ENCODE measurements at regions not wholly inside any gene's neighbourhood (a gene's known extent, or its start where the extent isn't known, plus 50 kb on each side); places are given as distances from the start of the nearest gene placed in this dataset.
A peak's percentile ranks its signal among the peaks of the same experiment; 100 is the strongest.

GRCh38 chr2:150417278-150417677 lies 70.2 kb downstream of the RND3 start:
- no peak for DNase-seq
- H3K4me3 Mint-ChIP-seq = no peak overlapping the region
- peaks cover 0 to 38% (median 9%) of the 10 kb centered on the region in 6 donors for H3K9me3 Mint-ChIP-seq
- no peaks in the 10 kb centered on the region for H3K27me3 Mint-ChIP-seq (ENCODE audit: low read depth in 3 of 3)
- H3K27ac Mint-ChIP-seq = no peak overlapping the region
- no peaks in the 10 kb centered on the region for H3K36me3 Mint-ChIP-seq
- no peaks in the 10 kb centered on the region for H3K4me1 Mint-ChIP-seq

DNA sequence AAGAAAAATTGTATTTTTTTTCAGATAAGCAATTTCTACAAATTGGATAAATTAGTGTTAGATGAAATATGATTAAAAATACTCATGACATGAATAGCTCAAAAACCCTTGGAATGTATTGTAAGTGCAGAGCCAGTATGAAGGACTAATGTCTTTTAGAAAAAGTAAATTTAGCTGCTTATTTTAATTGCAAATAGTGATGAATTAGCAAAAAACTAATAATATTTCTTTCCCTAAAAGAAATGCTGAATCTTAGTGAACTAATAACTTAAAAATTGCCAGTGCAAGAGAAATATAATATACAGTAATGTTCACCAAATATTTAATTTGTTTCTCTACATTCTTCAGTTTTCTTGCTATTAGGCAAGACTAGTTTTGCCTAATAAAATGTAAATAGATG lies 72.4 kb downstream of the RND3 start:
- DNase-seq = no peak
- peaks cover 3 to 32% (median 10%) of the 10 kb centered on the region in 6 donors for H3K9me3 Mint-ChIP-seq
- no peak overlapping the region for H3K4me3 Mint-ChIP-seq
- no peaks in the 10 kb centered on the region for H3K36me3 Mint-ChIP-seq
- no peak overlapping the region for H3K27ac Mint-ChIP-seq
- H3K4me1 Mint-ChIP-seq = no peaks in the 10 kb centered on the region
- H3K27me3 Mint-ChIP-seq (ENCODE audit: low read depth in 3 of 3) = peaks cover 0 to 3% (median 0%) of the 10 kb centered on the region in 3 donors

DNA sequence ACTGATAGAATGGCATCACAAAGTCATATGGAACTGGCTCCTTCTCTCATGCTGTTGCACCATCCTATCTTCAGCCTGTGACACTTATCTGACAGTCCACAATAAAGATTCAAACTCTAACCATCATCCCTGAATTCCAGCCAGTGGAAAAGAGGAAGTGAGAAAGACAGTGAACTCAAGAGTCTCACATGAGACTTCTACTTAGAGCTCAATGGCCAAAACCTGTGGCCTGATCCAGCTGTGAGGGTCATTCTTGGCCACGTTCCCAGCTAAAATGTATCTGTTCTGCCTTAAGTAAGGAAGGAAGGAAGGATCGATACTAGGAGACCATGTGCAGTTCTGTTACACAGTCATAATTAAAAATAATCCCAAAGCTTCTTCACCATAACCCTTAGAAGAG lies 73.6 kb downstream of the RND3 start:
- Mint-ChIP-seq H3K4me1 (no peaks in the 10 kb centered on the region), H3K27ac (no peak overlapping the region), H3K36me3 (no peaks in the 10 kb centered on the region), H3K4me3 (no peak overlapping the region), H3K27me3 (ENCODE audit: low read depth in 3 of 3) (peaks cover 0 to 3% (median 0%) of the 10 kb centered on the region in 3 donors), H3K9me3 (peaks cover 3 to 32% (median 10%) of the 10 kb centered on the region in 6 donors)
- no peak for DNase-seq

DNA sequence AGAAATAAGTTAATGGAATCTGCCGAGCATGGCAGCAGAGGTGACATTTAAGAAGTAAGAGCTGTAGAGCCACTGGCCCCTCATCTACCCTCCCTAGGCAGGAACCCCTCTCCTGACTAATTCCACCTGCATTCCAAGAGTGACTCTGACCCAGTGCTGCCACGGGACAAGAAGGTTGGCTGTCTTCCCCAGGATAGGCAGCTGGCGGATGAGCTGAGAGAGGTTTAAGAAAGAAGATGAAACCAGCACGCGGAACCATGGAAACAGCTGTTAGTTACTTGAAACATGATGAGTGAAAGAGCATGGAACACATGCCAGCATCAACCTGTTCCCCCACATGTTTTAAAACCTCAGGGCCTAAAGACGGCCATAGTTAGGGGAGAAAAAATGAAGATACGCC lies 74.1 kb downstream of the RND3 start:
- DNase-seq = no peak
- peaks cover 3 to 30% (median 10%) of the 10 kb centered on the region in 6 donors for H3K9me3 Mint-ChIP-seq
- H3K27me3 Mint-ChIP-seq (ENCODE audit: low read depth in 3 of 3) = peaks cover 0 to 3% (median 0%) of the 10 kb centered on the region in 3 donors
- no peak overlapping the region for H3K27ac Mint-ChIP-seq
- H3K4me1 Mint-ChIP-seq = no peaks in the 10 kb centered on the region
- H3K4me3 Mint-ChIP-seq = no peak overlapping the region
- no peaks in the 10 kb centered on the region for H3K36me3 Mint-ChIP-seq

DNA sequence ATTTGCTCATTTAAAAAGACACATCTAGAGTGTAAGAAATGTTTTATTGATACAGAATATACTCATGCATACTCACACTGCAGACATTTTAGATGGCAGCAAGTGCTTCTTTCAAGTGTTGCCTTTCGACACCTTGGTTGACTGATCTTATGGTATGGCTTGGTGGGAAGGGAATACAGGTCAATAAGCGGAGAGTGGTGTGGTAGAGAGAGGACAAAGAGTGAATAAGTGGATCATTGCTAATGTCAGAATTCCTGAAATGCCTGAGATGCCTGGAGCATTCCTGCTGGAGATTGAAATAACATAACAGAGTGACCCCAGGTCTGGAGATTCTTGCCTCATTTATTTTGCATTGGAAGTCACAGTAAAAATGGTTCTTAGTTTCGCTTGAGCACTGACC lies 76.7 kb downstream of the RND3 start:
- Mint-ChIP-seq H3K4me3 (no peak overlapping the region), H3K36me3 (no peaks in the 10 kb centered on the region), H3K4me1 (no peaks in the 10 kb centered on the region), H3K27me3 (ENCODE audit: low read depth in 3 of 3) (peaks cover 0 to 5% (median 0%) of the 10 kb centered on the region in 3 donors), H3K9me3 (peaks cover 3 to 31% (median 14%) of the 10 kb centered on the region in 6 donors), H3K27ac (no peak overlapping the region)
- DNase-seq = no peak

DNA sequence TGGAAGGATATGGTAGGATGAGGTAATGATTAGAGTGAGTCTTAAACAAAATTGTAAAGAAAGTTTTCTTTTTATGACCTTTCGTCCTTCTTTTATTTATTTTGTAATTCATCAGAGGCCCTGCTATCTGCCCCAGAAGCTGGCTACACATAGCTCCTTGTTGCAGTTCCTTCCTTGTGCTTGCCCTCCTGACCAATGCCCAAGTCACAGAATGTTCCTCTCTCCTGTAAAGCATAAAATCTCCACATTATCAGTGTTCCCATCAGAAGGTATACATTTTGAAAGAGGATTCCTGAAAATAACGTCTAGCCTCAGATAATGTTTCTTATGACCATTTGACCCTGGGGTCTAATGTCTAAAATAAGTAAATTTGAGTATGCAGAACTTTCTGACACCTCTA lies 78.3 kb downstream of the RND3 start:
- no peak overlapping the region for H3K4me3 Mint-ChIP-seq
- peaks cover 0 to 5% (median under 1%) of the 10 kb centered on the region in 3 donors for H3K27me3 Mint-ChIP-seq (ENCODE audit: low read depth in 3 of 3)
- no peak overlapping the region for H3K27ac Mint-ChIP-seq
- H3K4me1 Mint-ChIP-seq = no peaks in the 10 kb centered on the region
- H3K36me3 Mint-ChIP-seq = no peaks in the 10 kb centered on the region
- H3K9me3 Mint-ChIP-seq = peaks cover 3 to 26% (median 14%) of the 10 kb centered on the region in 6 donors
- DNase-seq = no peak

DNA sequence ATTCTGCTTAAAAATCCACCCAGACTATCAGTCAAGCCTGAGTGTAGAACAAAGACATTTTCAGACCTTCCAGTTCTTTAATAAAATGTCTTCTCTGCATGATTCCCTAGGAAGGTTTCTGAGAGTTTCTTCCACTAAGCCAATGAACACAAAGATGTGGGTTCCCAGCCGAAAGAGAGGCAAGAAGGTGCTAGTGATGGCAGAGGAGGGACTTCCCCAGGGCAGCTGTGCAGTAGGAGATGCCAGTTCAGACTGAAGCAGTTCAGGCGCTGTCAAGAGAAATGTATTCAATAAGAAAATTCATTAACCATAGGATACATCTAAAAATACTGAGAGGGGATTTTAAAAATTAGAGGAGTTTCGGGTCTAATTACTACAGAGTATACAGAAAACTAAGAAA lies 83.3 kb downstream of the RND3 start:
- Mint-ChIP-seq H3K4me1 (no peaks in the 10 kb centered on the region), H3K27me3 (ENCODE audit: low read depth in 3 of 3) (peaks cover 0 to 3% (median 2%) of the 10 kb centered on the region in 3 donors), H3K9me3 (peaks cover 0 to 26% (median 8%) of the 10 kb centered on the region in 6 donors), H3K27ac (no peak overlapping the region), H3K4me3 (no peak overlapping the region), H3K36me3 (no peaks in the 10 kb centered on the region)
- no peak for DNase-seq

- H3K27ac Mint-ChIP-seq = no peak overlapping the region
- peaks cover 0 to 26% (median 9%) of the 10 kb centered on the region in 6 donors for H3K9me3 Mint-ChIP-seq
- no peaks in the 10 kb centered on the region for H3K36me3 Mint-ChIP-seq
- H3K4me3 Mint-ChIP-seq = no peak overlapping the region
- peaks cover 0 to 3% (median 2%) of the 10 kb centered on the region in 3 donors for H3K27me3 Mint-ChIP-seq (ENCODE audit: low read depth in 3 of 3)
- H3K4me1 Mint-ChIP-seq = no peaks in the 10 kb centered on the region
- DNase-seq = no peak
These were observed 84.0 kb downstream of the RND3 start for GRCh38 chr2:150403457-150403856.

DNA sequence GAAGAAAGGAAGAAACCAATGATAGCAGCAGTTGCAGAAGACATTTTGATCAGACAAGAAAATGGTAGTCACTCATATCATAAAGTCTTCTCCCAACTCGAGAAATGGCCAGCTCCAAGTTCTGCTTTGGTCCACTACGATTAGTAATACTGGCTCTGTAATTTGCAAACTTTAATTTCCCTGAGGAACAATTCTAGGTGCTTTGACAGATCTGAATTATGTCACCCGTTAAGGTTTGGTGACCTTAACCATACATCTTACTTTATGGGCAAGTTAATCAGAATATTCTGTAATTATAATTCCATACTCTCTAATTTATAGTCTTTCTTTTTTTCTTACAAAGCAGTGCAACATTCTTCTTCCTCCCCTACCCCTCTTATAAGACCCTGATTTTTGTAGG lies 84.5 kb downstream of the RND3 start:
- no peak overlapping the region for H3K27ac Mint-ChIP-seq
- H3K36me3 Mint-ChIP-seq = no peaks in the 10 kb centered on the region
- H3K4me1 Mint-ChIP-seq = no peaks in the 10 kb centered on the region
- DNase-seq = no peak
- H3K4me3 Mint-ChIP-seq = no peak overlapping the region
- H3K27me3 Mint-ChIP-seq (ENCODE audit: low read depth in 3 of 3) = peaks cover 0 to 3% (median 2%) of the 10 kb centered on the region in 3 donors
- H3K9me3 Mint-ChIP-seq = peaks cover 0 to 26% (median 9%) of the 10 kb centered on the region in 6 donors

DNA sequence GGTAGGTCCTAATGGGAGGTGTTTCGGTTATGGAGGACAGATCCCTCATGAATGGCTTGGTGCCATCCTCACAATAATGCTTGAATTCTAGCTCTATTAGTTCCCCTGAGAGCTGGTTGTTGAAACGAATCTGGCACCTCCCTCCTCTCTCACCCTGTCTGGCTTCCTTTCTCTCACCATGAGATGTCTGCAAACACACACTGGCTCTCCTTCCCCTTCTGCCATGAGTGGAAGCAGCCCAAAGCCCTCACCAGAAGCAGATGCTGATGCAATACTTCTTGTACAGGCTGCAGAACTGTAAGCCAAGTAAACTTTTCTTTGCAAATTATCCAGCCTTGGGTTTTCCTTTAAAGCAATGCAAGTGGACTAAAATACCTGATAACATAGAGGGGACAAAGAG lies 86.6 kb downstream of the RND3 start:
- Mint-ChIP-seq H3K4me1 (no peaks in the 10 kb centered on the region), H3K36me3 (no peaks in the 10 kb centered on the region), H3K27me3 (ENCODE audit: low read depth in 3 of 3) (peaks cover 0 to 6% (median 0%) of the 10 kb centered on the region in 3 donors), H3K4me3 (no peak overlapping the region), H3K9me3 (peaks cover 0 to 22% (median 6%) of the 10 kb centered on the region in 6 donors), H3K27ac (peak overlapping the region in 1 of 6 donors; percentile 64)
- no peak for DNase-seq

- H3K36me3 Mint-ChIP-seq = no peaks in the 10 kb centered on the region
- H3K4me3 Mint-ChIP-seq = no peak overlapping the region
- H3K4me1 Mint-ChIP-seq = no peaks in the 10 kb centered on the region
- DNase-seq = no peak
- peaks cover 0 to 30% (median 19%) of the 10 kb centered on the region in 6 donors for H3K9me3 Mint-ChIP-seq
- peaks cover 0 to 3% (median 2%) of the 10 kb centered on the region in 3 donors for H3K27me3 Mint-ChIP-seq (ENCODE audit: low read depth in 3 of 3)
- H3K27ac Mint-ChIP-seq = no peak overlapping the region
These were observed 94.9 kb downstream of the RND3 start for GRCh38 chr2:150392614-150393013.

DNA sequence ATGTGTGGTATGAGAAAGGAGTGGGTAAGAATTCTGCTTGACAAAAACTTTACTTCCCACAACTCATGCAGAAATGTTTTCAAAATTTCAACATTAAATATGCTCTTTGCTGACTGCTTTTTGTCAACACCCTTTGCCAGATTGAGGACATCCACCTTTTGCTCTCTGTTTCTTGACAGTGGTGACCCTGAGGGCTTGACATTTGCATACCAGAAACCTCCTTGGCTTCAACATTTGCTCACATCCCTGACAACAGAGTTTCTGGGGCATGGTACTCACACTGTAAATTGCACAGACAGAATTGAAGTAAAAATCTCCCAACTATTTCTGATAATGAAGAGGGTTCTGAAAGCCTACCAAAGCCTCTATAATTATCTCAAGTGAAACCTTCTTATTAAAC lies 95.7 kb downstream of the RND3 start:
- Mint-ChIP-seq H3K4me1 (no peaks in the 10 kb centered on the region), H3K27me3 (ENCODE audit: low read depth in 3 of 3) (peaks cover 0 to 3% (median 2%) of the 10 kb centered on the region in 3 donors), H3K36me3 (no peaks in the 10 kb centered on the region), H3K9me3 (peaks cover 0 to 30% (median 17%) of the 10 kb centered on the region in 6 donors), H3K27ac (no peak overlapping the region), H3K4me3 (no peak overlapping the region)
- no peak for DNase-seq

DNA sequence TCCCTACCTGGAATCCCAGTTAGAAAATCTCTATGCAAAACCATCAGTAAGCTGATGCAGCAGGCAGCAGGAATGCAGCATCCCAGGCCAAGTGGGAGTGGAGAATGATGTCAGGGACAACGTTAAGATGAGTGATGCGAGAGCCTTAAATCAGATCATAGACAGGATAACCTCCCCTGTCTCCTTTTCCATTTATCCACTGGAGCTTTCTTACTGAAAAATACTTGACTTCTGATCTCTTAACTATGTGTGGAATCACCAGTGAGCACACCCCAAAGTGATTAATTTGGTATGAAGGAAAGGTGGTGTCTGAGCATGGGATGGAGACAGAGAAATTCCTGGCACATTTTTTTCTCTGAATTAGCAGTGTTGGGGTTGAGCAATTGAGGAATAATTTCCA lies 98.0 kb downstream of the RND3 start:
- no peaks in the 10 kb centered on the region for H3K36me3 Mint-ChIP-seq
- H3K27ac Mint-ChIP-seq = no peak overlapping the region
- no peak for DNase-seq
- no peaks in the 10 kb centered on the region for H3K4me1 Mint-ChIP-seq
- no peak overlapping the region for H3K4me3 Mint-ChIP-seq
- H3K27me3 Mint-ChIP-seq (ENCODE audit: low read depth in 3 of 3) = peaks cover 0 to 2% (median 0%) of the 10 kb centered on the region in 3 donors
- H3K9me3 Mint-ChIP-seq = peaks cover 0 to 30% (median 26%) of the 10 kb centered on the region in 6 donors

- Mint-ChIP-seq H3K36me3 (no peaks in the 10 kb centered on the region), H3K4me1 (no peaks in the 10 kb centered on the region), H3K27me3 (ENCODE audit: low read depth in 3 of 3) (peaks cover 0 to 2% (median 1%) of the 10 kb centered on the region in 3 donors), H3K9me3 (peaks cover 4 to 40% (median 33%) of the 10 kb centered on the region in 6 donors), H3K4me3 (no peak overlapping the region), H3K27ac (no peak overlapping the region)
- no peak for DNase-seq
These were observed 99.2 kb downstream of the RND3 start for GRCh38 chr2:150388289-150388625.

GRCh38 chr2:150387586-150388288 lies 99.7 kb downstream of the RND3 start:
- H3K36me3 Mint-ChIP-seq = no peaks in the 10 kb centered on the region
- peaks cover 0 to 3% (median 2%) of the 10 kb centered on the region in 3 donors for H3K27me3 Mint-ChIP-seq (ENCODE audit: low read depth in 3 of 3)
- no peaks in the 10 kb centered on the region for H3K4me1 Mint-ChIP-seq
- no peak for DNase-seq
- no peak overlapping the region for H3K4me3 Mint-ChIP-seq
- H3K9me3 Mint-ChIP-seq = peaks cover 4 to 45% (median 33%) of the 10 kb centered on the region in 6 donors
- H3K27ac Mint-ChIP-seq = no peak overlapping the region

Data from immature natural killer cell (primary cell).